T-helper 17 cell (primary cell): ENCODE measurements at regions not wholly inside any gene's neighbourhood (a gene's known extent, or its start where the extent isn't known, plus 50 kb on each side); places are given as distances from the start of the nearest gene placed in this dataset.

Experiments used
- ATAC-seq: fragments of 150-1000 bp; cut with Tn5 transposase; 2 replicates; pipeline ENCODE4 v1.10.0; 2021; ENCODE audit warnings: mild to moderate bottlenecking, moderate library complexity
- DNase-seq, 3 donors: peaks; one replicate each; pipeline versions ENCODE4 v3.0.0 to v3.0.0-alpha.2; 2020 to 2021
- H3K9me3 ChIP-seq: one replicate; pipeline ENCODE4 v1.7.0; 2013; ENCODE audit warnings: low read length, mild to moderate bottlenecking; ENCODE audit not compliant: control insufficient read depth, poor library complexity, severe bottlenecking
- H3K27ac Mint-ChIP-seq: one replicate; pipeline ENCODE4 v1.8.0; 2022; ENCODE audit warnings: mild to moderate bottlenecking, moderate library complexity, mixed read lengths
- H3K27me3 Mint-ChIP-seq: one replicate; pipeline ENCODE4 v1.8.0; 2022; ENCODE audit warnings: mixed read lengths
- H3K36me3 Mint-ChIP-seq: one replicate; pipeline ENCODE4 v1.8.0; 2022; ENCODE audit warnings: low read depth, mixed read lengths
- H3K4me1 Mint-ChIP-seq: one replicate; pipeline ENCODE4 v1.8.0; 2022; ENCODE audit warnings: mild to moderate bottlenecking, mixed read lengths
- H3K4me3 Mint-ChIP-seq: one replicate; pipeline ENCODE4 v1.8.0; 2022; ENCODE audit warnings: mild to moderate bottlenecking, moderate library complexity, mixed read lengths

- DNase-seq (no peak), ATAC-seq (no peak)
- no peak overlapping the region for H3K27ac Mint-ChIP-seq
- H3K4me1 Mint-ChIP-seq = no peaks in the 10 kb centered on the region
- no peaks in the 10 kb centered on the region for H3K27me3 Mint-ChIP-seq
- H3K9me3 ChIP-seq = no peaks in the 10 kb centered on the region
- no peaks in the 10 kb centered on the region for H3K36me3 Mint-ChIP-seq
- no peak overlapping the region for H3K4me3 Mint-ChIP-seq
These were observed 667.6 kb upstream of the ANKRD30A start for GRCh38 chr10:36457751-36458150.

DNA sequence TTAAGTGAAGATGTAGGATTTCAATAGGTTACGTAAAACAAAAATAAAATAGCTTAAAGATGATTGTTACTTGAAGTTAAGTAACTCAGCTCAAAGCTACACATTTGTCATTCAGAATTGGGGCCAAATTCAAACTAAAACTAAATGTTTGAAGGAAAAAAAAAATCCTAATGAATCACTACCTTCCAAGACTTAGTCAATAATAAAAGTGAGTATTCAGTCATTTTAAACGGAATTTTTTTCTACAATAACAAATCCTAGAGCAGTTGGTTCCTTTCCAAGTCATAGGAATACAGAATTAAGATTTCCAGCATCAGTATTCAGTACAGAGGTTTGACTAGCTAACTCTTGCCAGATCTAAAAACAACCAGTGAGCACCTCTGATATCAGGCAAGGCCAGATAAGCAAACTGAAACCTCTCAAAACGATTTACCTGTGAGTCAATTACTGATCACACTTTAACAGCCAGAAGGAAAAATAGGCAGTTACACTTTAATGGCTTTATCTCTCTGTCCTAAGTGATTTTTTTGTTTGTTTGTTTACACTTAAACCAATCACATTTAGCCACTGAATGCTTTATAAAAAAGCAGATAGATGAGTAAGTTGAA lies 669.8 kb upstream of the ANKRD30A start:
- Mint-ChIP-seq H3K27me3 (no peaks in the 10 kb centered on the region), H3K4me1 (no peaks in the 10 kb centered on the region), H3K27ac (no peak overlapping the region), H3K4me3 (no peak overlapping the region), H3K36me3 (no peaks in the 10 kb centered on the region)
- DNase-seq = no peak
- ATAC-seq = no peak
- H3K9me3 ChIP-seq = no peaks in the 10 kb centered on the region

DNA sequence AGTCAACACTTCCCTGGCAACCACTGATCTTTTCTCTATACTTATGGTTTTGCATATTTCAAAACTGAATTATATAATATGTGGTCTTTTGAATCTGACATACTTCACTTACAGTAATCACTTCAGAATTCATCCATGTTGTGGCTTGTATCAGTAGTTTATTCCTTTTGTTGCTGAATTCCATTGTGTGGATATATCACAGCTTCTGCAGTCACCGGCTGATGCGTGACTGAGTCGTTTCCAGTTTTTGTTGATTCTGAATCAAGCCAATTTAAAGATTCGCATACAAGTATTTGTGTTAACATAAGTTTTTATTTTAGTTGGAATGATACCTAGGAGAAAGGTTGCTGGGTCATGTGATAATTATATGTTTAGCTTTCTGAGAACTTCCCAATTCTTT lies 672.5 kb upstream of the ANKRD30A start:
- no peaks in the 10 kb centered on the region for H3K9me3 ChIP-seq
- Mint-ChIP-seq H3K36me3 (no peaks in the 10 kb centered on the region), H3K27me3 (no peaks in the 10 kb centered on the region), H3K4me1 (no peaks in the 10 kb centered on the region), H3K27ac (no peak overlapping the region), H3K4me3 (no peak overlapping the region)
- ATAC-seq (no peak), DNase-seq (no peak)

DNA sequence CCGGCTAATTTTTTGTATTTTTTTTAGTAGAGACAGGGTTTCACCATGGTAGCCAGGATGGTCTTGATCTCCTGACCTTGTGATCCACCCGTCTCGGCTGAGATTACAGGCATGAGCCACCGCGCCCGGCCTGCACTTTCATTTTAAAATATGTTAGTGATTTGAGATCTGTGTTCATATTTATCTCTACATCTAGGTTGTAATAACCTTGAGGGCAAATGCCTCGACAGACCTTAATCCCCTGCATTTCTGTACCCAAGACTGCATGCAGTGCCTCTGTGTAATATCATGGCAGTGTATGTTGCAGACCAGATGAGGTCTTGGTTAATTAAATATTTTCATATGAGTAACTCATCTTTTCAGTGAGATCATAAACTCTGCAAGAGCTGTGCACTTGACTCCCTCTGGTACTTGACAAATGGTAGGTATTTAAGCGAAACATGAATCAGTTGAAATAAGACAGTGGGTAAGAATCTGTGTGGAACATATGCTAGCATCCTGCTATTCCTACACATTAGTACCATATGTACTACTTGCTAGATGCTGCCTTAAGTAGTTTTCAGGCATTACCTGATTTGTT lies 673.9 kb upstream of the ANKRD30A start:
- ATAC-seq = no peak

DNA sequence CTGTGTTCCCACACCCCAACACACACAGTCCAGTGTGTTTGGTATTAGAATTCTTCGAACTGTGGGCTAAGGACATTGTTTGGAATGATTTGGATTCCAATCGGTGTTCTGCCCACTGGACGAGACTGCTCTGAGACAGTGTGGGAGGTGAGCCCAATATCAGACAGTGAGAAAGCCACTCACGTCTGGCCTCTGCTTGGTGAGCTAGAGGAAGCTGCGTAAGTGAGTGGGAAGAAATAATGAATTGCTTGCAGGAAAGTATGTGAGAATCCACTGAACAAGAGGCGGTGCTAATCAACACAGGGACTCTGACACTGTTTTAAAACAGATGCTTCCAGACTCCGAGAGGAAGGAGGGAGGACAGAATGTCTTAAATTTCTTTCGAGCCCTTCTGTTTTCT lies 675.0 kb upstream of the ANKRD30A start:
- Mint-ChIP-seq H3K36me3 (no peaks in the 10 kb centered on the region), H3K27me3 (no peaks in the 10 kb centered on the region), H3K4me3 (no peak overlapping the region), H3K27ac (no peak overlapping the region), H3K4me1 (no peaks in the 10 kb centered on the region)
- ATAC-seq (no peak), DNase-seq (no peak)
- no peaks in the 10 kb centered on the region for H3K9me3 ChIP-seq

More for the DNA sequence above, 673.9 kb upstream of the ANKRD30A start:
- no peaks in the 10 kb centered on the region for H3K9me3 ChIP-seq
- DNase-seq = no peak
- H3K36me3 Mint-ChIP-seq = no peaks in the 10 kb centered on the region
- no peaks in the 10 kb centered on the region for H3K27me3 Mint-ChIP-seq
- H3K4me1 Mint-ChIP-seq = no peaks in the 10 kb centered on the region
- no peak overlapping the region for H3K27ac Mint-ChIP-seq
- no peak overlapping the region for H3K4me3 Mint-ChIP-seq

DNA sequence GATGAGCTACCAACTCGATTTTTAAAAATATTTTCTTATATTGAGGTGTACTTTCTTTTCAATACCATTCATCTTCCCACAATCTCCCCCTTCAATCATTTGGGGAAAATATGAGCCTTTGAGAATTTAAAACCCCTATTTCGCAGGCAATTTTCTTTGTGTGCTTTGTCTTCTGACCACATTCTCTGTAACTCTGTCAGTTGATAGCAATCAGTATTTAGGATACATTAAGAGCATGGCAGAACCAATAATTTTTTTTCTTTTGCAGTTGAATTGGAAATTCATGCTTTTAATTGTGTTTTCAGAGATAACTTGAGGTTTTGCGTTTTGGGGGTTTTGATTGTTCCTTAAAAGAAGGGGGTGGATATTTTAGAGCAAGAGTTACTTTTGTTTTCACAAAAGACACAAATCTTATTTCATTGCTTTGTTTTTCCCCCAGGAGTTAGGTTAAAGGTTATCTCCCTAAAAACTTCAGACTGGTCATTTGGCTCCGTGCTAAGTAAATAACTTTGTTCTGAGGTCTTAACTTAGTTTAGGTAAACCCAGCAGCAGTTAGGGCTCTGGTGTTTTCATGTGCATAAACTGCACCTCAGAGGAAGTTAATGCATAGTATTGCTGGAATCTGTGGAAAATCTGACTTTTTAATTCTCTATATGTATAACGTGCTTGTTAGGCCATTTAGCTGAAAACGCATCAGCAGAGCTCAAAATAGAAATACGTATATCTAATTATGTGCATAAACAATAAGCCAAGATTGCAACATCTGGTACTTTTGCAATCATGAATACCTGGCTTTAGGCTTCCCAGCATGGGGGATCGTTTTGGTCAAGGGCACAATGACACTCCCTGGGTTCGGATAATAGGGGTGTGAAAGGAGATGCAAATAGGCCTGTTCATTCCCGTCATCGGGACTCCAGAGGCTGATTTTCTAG lies 676.4 kb upstream of the ANKRD30A start:
- Mint-ChIP-seq H3K27me3 (no peaks in the 10 kb centered on the region), H3K4me3 (no peak overlapping the region), H3K27ac (no peak overlapping the region), H3K36me3 (no peaks in the 10 kb centered on the region), H3K4me1 (no peaks in the 10 kb centered on the region)
- DNase-seq = no peak
- no peak for ATAC-seq
- no peaks in the 10 kb centered on the region for H3K9me3 ChIP-seq

DNA sequence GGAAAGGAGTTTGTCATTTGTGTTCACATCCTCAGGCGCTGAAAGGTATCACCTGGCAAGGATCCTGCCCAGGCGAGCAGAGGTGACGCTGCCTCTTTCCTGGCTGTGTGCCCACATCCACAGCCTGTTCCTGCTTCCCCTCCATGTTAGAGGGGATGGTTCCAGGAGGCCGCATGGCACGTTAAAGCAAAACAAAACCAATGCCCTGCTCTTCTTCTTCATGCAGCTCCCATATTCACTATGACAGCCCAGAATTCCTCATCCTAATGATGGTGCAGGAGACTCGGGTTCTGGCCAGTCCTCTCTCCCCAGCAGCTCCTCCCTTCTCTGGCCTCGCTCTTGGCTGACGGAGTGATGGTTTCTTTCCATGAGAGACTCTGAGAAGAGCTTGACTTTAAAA lies 678.5 kb upstream of the ANKRD30A start:
- no peaks in the 10 kb centered on the region for H3K4me1 Mint-ChIP-seq
- no peak overlapping the region for H3K4me3 Mint-ChIP-seq
- H3K36me3 Mint-ChIP-seq = no peaks in the 10 kb centered on the region
- no peak overlapping the region for H3K27ac Mint-ChIP-seq
- no peaks in the 10 kb centered on the region for H3K27me3 Mint-ChIP-seq
- H3K9me3 ChIP-seq = no peaks in the 10 kb centered on the region
- DNase-seq (no peak), ATAC-seq (no peak)

DNA sequence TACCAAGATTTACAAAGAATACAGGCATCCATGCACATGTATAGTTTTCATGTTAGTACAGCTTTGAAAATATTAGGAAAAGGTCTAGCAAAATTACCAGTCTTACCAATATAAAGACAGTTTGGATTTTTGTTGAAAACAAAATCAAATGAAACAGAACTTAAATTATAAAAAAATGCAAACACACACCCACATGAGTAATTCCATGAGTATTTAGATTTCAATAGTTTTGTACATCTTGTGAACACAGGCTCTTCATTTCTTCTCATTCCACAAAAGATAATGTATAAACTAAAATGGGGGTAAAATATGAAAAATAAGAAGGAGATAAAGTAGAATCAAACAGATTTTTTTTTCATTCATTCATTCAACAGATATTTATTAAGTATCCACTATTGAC lies 682.2 kb upstream of the ANKRD30A start:
- Mint-ChIP-seq H3K36me3 (no peaks in the 10 kb centered on the region), H3K4me1 (no peaks in the 10 kb centered on the region), H3K27me3 (no peaks in the 10 kb centered on the region), H3K4me3 (no peak overlapping the region), H3K27ac (no peak overlapping the region)
- H3K9me3 ChIP-seq = no peaks in the 10 kb centered on the region
- ATAC-seq (no peak), DNase-seq (no peak)

GRCh38 chr10:36441557-36441956 lies 683.8 kb upstream of the ANKRD30A start:
- Mint-ChIP-seq H3K4me1 (no peaks in the 10 kb centered on the region), H3K27ac (no peak overlapping the region), H3K36me3 (no peaks in the 10 kb centered on the region), H3K27me3 (no peaks in the 10 kb centered on the region), H3K4me3 (no peak overlapping the region)
- ATAC-seq (no peak), DNase-seq (no peak)
- no peaks in the 10 kb centered on the region for H3K9me3 ChIP-seq

GRCh38 chr10:36440539-36440938 lies 684.9 kb upstream of the ANKRD30A start:
- H3K4me3 Mint-ChIP-seq = no peak overlapping the region

DNA sequence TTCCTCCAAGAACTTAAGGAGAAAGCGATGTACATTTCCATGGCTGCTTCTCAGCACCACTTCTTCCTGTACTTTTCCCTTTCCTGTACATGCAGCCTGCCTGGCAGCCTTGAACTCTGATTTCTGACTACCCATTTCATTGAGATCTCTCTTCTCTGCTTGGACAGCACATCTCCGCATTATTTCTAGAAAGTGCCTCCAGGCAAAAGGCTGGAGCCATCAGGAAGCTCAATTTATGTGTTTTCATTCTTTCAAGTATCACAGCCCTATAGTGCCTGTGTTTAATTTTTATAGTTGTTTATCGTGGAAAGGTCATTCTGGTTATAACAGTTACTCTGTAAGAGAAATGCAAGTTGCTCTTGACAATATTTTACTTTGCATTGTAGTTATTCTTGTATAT lies 688.0 kb upstream of the ANKRD30A start:
- ATAC-seq (no peak), DNase-seq (no peak)
- H3K4me1 Mint-ChIP-seq = no peaks in the 10 kb centered on the region
- H3K4me3 Mint-ChIP-seq = no peak overlapping the region
- no peaks in the 10 kb centered on the region for H3K36me3 Mint-ChIP-seq
- no peaks in the 10 kb centered on the region for H3K9me3 ChIP-seq
- H3K27ac Mint-ChIP-seq = no peak overlapping the region
- no peaks in the 10 kb centered on the region for H3K27me3 Mint-ChIP-seq

More at GRCh38 chr10:36440539-36440938, 684.9 kb upstream of the ANKRD30A start:
- Mint-ChIP-seq H3K27me3 (no peaks in the 10 kb centered on the region), H3K4me1 (no peaks in the 10 kb centered on the region), H3K36me3 (no peaks in the 10 kb centered on the region), H3K27ac (no peak overlapping the region)
- ATAC-seq (no peak), DNase-seq (no peak)
- H3K9me3 ChIP-seq = no peaks in the 10 kb centered on the region

GRCh38 chr10:36428507-36428906 lies 696.9 kb upstream of the ANKRD30A start:
- Mint-ChIP-seq H3K27ac (no peak overlapping the region), H3K4me1 (no peaks in the 10 kb centered on the region), H3K4me3 (no peak overlapping the region), H3K27me3 (no peaks in the 10 kb centered on the region), H3K36me3 (no peaks in the 10 kb centered on the region)
- DNase-seq (no peak), ATAC-seq (no peak)
- no peaks in the 10 kb centered on the region for H3K9me3 ChIP-seq

- no peak for ATAC-seq
These were observed 700.1 kb upstream of the ANKRD30A start for GRCh38 chr10:36425131-36425797.

More at GRCh38 chr10:36425131-36425797, 700.1 kb upstream of the ANKRD30A start:
- DNase-seq = no peak
- Mint-ChIP-seq H3K36me3 (no peaks in the 10 kb centered on the region), H3K27ac (no peak overlapping the region), H3K4me1 (no peaks in the 10 kb centered on the region), H3K4me3 (no peak overlapping the region), H3K27me3 (no peaks in the 10 kb centered on the region)
- H3K9me3 ChIP-seq = no peaks in the 10 kb centered on the region
